Naive thymus-derived CD4-positive, alpha-beta T cell (primary cell): ENCODE measurements at regions not wholly inside any gene's neighbourhood (a gene's known extent, or its start where the extent isn't known, plus 50 kb on each side); places are given as distances from the start of the nearest gene placed in this dataset.

ENCODE experiments used
- ATAC-seq: fragments of 150-1000 bp; cut with Tn5 transposase; 2 replicates; pipeline ENCODE4 v1.10.0; 2021; ENCODE audit warnings: mild to moderate bottlenecking, moderate library complexity
- CTCF ChIA-PET: fragments of 350-600 bp; sonication (Branson Sonifier 250); formaldehyde crosslinking; loops from one replicate; lab custom pipeline; 2021; ENCODE audit warnings: antibody characterized with exemption; lab: Charles Lee
- POLR2A ChIA-PET: fragments of 350-600 bp; sonication (Branson Sonifier 250); formaldehyde crosslinking; loops from one replicate; lab custom pipeline; 2021; ENCODE audit warnings: antibody characterized with exemption, inconsistent platforms; lab: Charles Lee
- DNase-seq, 9 donors: peaks; one replicate each; pipeline versions ENCODE4 v3.0.0 to v3.0.0-alpha.2; 2020 to 2022; ENCODE audit warnings: mixed read lengths in 1 of 9
- H3K27ac ChIP-seq: one replicate; pipeline ENCODE4 v1.7.0; 2013; ENCODE audit warnings: mild to moderate bottlenecking, low read depth, low read length, moderate library complexity
- H3K27me3 ChIP-seq, 2 donors: one replicate each; pipeline ENCODE4 v1.7.0; 2013; ENCODE audit warnings: low read length in 2 of 2, mild to moderate bottlenecking in 2 of 2, moderate library complexity in 2 of 2; ENCODE audit not compliant: control insufficient read depth in 2 of 2, insufficient read depth in 2 of 2
- H3K36me3 ChIP-seq, 3 experiments: 1 replicate in 2 of 3; 2 replicates in 1 of 3; pipeline ENCODE4 v1.7.0; 2013; ENCODE audit warnings: low read length in 3 of 3, mild to moderate bottlenecking in 3 of 3, moderate library complexity in 1 of 3; ENCODE audit not compliant: insufficient read depth in 3 of 3, control insufficient read depth in 2 of 3
- H3K4me1 ChIP-seq, 2 donors: one replicate each; pipeline ENCODE4 v1.7.0; 2013; ENCODE audit warnings: low read length in 2 of 2, mild to moderate bottlenecking in 2 of 2, moderate library complexity in 1 of 2; ENCODE audit not compliant: control insufficient read depth in 2 of 2, insufficient read depth in 2 of 2
- H3K4me3 ChIP-seq: 2 replicates; pipeline ENCODE4 v1.7.0; 2013; ENCODE audit warnings: mild to moderate bottlenecking, low read length
- H3K9me3 ChIP-seq, 3 experiments: 1 replicate in 2 of 3; 2 replicates in 1 of 3; pipeline ENCODE4 v1.7.0; 2013; ENCODE audit warnings: low read length in 3 of 3; ENCODE audit not compliant: control insufficient read depth in 2 of 3
- H3K27ac Mint-ChIP-seq, 9 donors: one replicate each; pipeline ENCODE4 v1.8.0; 2020 to 2022; ENCODE audit warnings: mixed read lengths in 9 of 9, mild to moderate bottlenecking in 8 of 9, moderate library complexity in 5 of 9, inconsistent platforms in 2 of 9
- H3K27me3 Mint-ChIP-seq, 5 donors: one replicate each; pipeline ENCODE4 v1.8.0; 2021 to 2022; ENCODE audit warnings: mixed read lengths in 5 of 5, mild to moderate bottlenecking in 1 of 5
- H3K36me3 Mint-ChIP-seq, 5 donors: one replicate each; pipeline ENCODE4 v1.8.0; 2020 to 2022; ENCODE audit warnings: mixed read lengths in 5 of 5, mild to moderate bottlenecking in 3 of 5, inconsistent platforms in 1 of 5
- H3K4me1 Mint-ChIP-seq, 7 donors: one replicate each; pipeline ENCODE4 v1.8.0; 2020 to 2022; ENCODE audit warnings: mixed read lengths in 7 of 7, mild to moderate bottlenecking in 3 of 7, inconsistent platforms in 1 of 7
- H3K4me3 Mint-ChIP-seq, 10 donors: one replicate each; pipeline ENCODE4 v1.8.0; 2020 to 2022; ENCODE audit warnings: mild to moderate bottlenecking in 10 of 10, mixed read lengths in 10 of 10, moderate library complexity in 6 of 10, inconsistent platforms in 2 of 10
- H3K9me3 Mint-ChIP-seq, 11 donors: one replicate each; pipeline ENCODE4 v1.8.0; 2020 to 2022; ENCODE audit warnings: mixed read lengths in 11 of 11, mild to moderate bottlenecking in 4 of 11, inconsistent platforms in 1 of 11, moderate library complexity in 1 of 11
- intact Hi-C, 2 donors: fragments of 100-400 bp; cut with micrococcal nuclease; formaldehyde crosslinking; loops; one replicate each; pipeline ENCODE4 v1.15.1; 2023

GRCh38 chr13:80605011-80605410 is 264.1 kb upstream of the SPRY2 start:
- ChIA-PET POLR2A (no interaction called here), CTCF (no interaction called here)
- no peaks in the 10 kb centered on the region for H3K4me1 Mint-ChIP-seq
- Histone ChIP-seq H3K4me3 (no peak overlapping the region), H3K27ac (no peak overlapping the region), H3K27me3 (no peaks in the 10 kb centered on the region), H3K36me3 (no peaks in the 10 kb centered on the region), H3K4me1 (no peaks in the 10 kb centered on the region), H3K9me3 (no peaks in the 10 kb centered on the region)
- H3K4me3 Mint-ChIP-seq = no peak overlapping the region
- ATAC-seq (no peak), DNase-seq (no peak)
- H3K27me3 Mint-ChIP-seq = no peaks in the 10 kb centered on the region
- no peaks in the 10 kb centered on the region for H3K36me3 Mint-ChIP-seq
- no peak overlapping the region for H3K27ac Mint-ChIP-seq
- intact Hi-C loops = no loop called here
- peaks cover 0 to 6% (median 0%) of the 10 kb centered on the region in 11 donors for H3K9me3 Mint-ChIP-seq

GRCh38 chr13:80604098-80604497 is 263.2 kb upstream of the SPRY2 start:
- Histone ChIP-seq H3K36me3 (no peaks in the 10 kb centered on the region), H3K27me3 (no peaks in the 10 kb centered on the region), H3K27ac (no peak overlapping the region), H3K4me1 (no peaks in the 10 kb centered on the region), H3K4me3 (no peak overlapping the region), H3K9me3 (no peaks in the 10 kb centered on the region)
- Mint-ChIP-seq H3K4me1 (no peaks in the 10 kb centered on the region), H3K4me3 (no peak overlapping the region), H3K27ac (no peak overlapping the region), H3K9me3 (peaks cover 0 to 6% (median 0%) of the 10 kb centered on the region in 11 donors), H3K27me3 (no peaks in the 10 kb centered on the region), H3K36me3 (no peaks in the 10 kb centered on the region)
- DNase-seq (no peak), ATAC-seq (no peak)
- ChIA-PET POLR2A (no interaction called here), CTCF (no interaction called here)
- intact Hi-C loops = no loop called here

GRCh38 chr13:80603351-80603750 is 262.4 kb upstream of the SPRY2 start:
- H3K27ac Mint-ChIP-seq = no peak overlapping the region
- intact Hi-C loops = no loop called here
- H3K27me3 Mint-ChIP-seq = no peaks in the 10 kb centered on the region
- ChIA-PET CTCF (no interaction called here), POLR2A (no interaction called here)
- no peak for ATAC-seq
- no peak for DNase-seq
- H3K4me1 Mint-ChIP-seq = no peaks in the 10 kb centered on the region
- Histone ChIP-seq H3K4me3 (no peak overlapping the region), H3K9me3 (no peaks in the 10 kb centered on the region), H3K27ac (no peak overlapping the region), H3K4me1 (no peaks in the 10 kb centered on the region), H3K36me3 (no peaks in the 10 kb centered on the region), H3K27me3 (no peaks in the 10 kb centered on the region)
- peaks cover 0 to 6% (median 1%) of the 10 kb centered on the region in 11 donors for H3K9me3 Mint-ChIP-seq
- no peak overlapping the region for H3K4me3 Mint-ChIP-seq
- H3K36me3 Mint-ChIP-seq = no peaks in the 10 kb centered on the region

GRCh38 chr13:80599765-80600164 is 258.8 kb upstream of the SPRY2 start:
- H3K36me3 Mint-ChIP-seq = no peaks in the 10 kb centered on the region
- ChIA-PET POLR2A (no interaction called here), CTCF (no interaction called here)
- Histone ChIP-seq H3K27ac (no peak overlapping the region), H3K9me3 (no peaks in the 10 kb centered on the region), H3K4me3 (no peak overlapping the region), H3K27me3 (no peaks in the 10 kb centered on the region), H3K4me1 (no peaks in the 10 kb centered on the region), H3K36me3 (no peaks in the 10 kb centered on the region)
- H3K9me3 Mint-ChIP-seq = peaks cover 0 to 8% (median 0%) of the 10 kb centered on the region in 11 donors
- no peaks in the 10 kb centered on the region for H3K4me1 Mint-ChIP-seq
- ATAC-seq (no peak), DNase-seq (no peak)
- H3K27ac Mint-ChIP-seq = no peak overlapping the region
- H3K4me3 Mint-ChIP-seq = no peak overlapping the region
- intact Hi-C loops = no loop called here
- H3K27me3 Mint-ChIP-seq = no peaks in the 10 kb centered on the region

- Mint-ChIP-seq H3K4me1 (no peaks in the 10 kb centered on the region), H3K27ac (no peak overlapping the region), H3K27me3 (no peaks in the 10 kb centered on the region), H3K36me3 (no peaks in the 10 kb centered on the region), H3K9me3 (peaks cover 0 to 12% (median 0%) of the 10 kb centered on the region in 11 donors), H3K4me3 (no peak overlapping the region)
- H3K4me3 ChIP-seq = no peak overlapping the region
- ChIA-PET CTCF (no interaction called here), POLR2A (no interaction called here)
- no peaks in the 10 kb centered on the region for H3K27me3 ChIP-seq
- H3K4me1 ChIP-seq = no peaks in the 10 kb centered on the region
- H3K36me3 ChIP-seq = no peaks in the 10 kb centered on the region
- H3K27ac ChIP-seq = no peak overlapping the region
- intact Hi-C loops = no loop called here
- H3K9me3 ChIP-seq = no peaks in the 10 kb centered on the region
- DNase-seq (no peak), ATAC-seq (no peak)
Measured at GRCh38 chr13:80598189-80598588, 257.3 kb upstream of the SPRY2 start.

- Histone ChIP-seq H3K4me3 (no peak overlapping the region), H3K36me3 (no peaks in the 10 kb centered on the region), H3K27me3 (no peaks in the 10 kb centered on the region), H3K27ac (no peak overlapping the region), H3K4me1 (no peaks in the 10 kb centered on the region), H3K9me3 (no peaks in the 10 kb centered on the region)
- intact Hi-C loops = no loop called here
- no peaks in the 10 kb centered on the region for H3K36me3 Mint-ChIP-seq
- peaks cover 0 to 9% (median 0%) of the 10 kb centered on the region in 11 donors for H3K9me3 Mint-ChIP-seq
- no peak for ATAC-seq
- POLR2A ChIA-PET = no interaction called here
- CTCF ChIA-PET = no interaction called here
- DNase-seq = no peak
- H3K27me3 Mint-ChIP-seq = no peaks in the 10 kb centered on the region
- no peak overlapping the region for H3K27ac Mint-ChIP-seq
- no peak overlapping the region for H3K4me3 Mint-ChIP-seq
- H3K4me1 Mint-ChIP-seq = peaks cover 0 to 1% (median 0%) of the 10 kb centered on the region in 7 donors
Measured at GRCh38 chr13:80591976-80592740, 251.2 kb upstream of the SPRY2 start.

- Histone ChIP-seq H3K27me3 (no peaks in the 10 kb centered on the region), H3K9me3 (no peaks in the 10 kb centered on the region), H3K36me3 (no peaks in the 10 kb centered on the region), H3K27ac (no peak overlapping the region), H3K4me1 (no peaks in the 10 kb centered on the region), H3K4me3 (no peak overlapping the region)
- H3K4me3 Mint-ChIP-seq = no peak overlapping the region
- H3K4me1 Mint-ChIP-seq = peaks cover 0 to 1% (median 0%) of the 10 kb centered on the region in 7 donors
- POLR2A ChIA-PET = no interaction called here
- H3K36me3 Mint-ChIP-seq = no peaks in the 10 kb centered on the region
- CTCF ChIA-PET = no interaction called here
- DNase-seq = no peak
- no peak for ATAC-seq
- intact Hi-C loops = no loop called here
- H3K27me3 Mint-ChIP-seq = no peaks in the 10 kb centered on the region
- no peak overlapping the region for H3K27ac Mint-ChIP-seq
- peaks cover 0 to 13% (median 2%) of the 10 kb centered on the region in 11 donors for H3K9me3 Mint-ChIP-seq
Measured at GRCh38 chr13:80590551-80590950, 249.6 kb upstream of the SPRY2 start.
